ENCODE measurements at regions not wholly inside any gene's neighbourhood (a gene's known extent, or its start where the extent isn't known, plus 50 kb on each side); places are given as distances from the start of the nearest gene placed in this dataset.

DNA sequence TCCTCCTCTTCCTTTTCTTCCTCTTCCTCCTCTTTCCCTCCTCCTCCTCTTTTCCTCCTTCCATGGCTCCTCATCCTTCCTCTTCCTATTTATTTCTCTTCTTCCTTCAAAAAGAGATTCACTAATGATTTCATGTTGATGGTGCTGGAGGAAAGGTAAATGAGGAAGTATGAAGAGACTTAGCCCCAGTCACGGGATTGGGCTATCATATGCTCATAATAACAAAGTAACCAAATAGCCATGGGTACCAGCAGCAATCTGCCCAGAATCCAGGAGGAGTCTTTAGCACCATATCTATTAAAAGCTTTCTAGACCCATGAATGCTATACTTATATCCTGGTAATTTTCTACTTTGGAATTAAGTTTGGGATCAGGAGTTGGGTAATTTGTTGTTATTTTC is 910.9 kb upstream of the MAP3K7 start:
- no peaks in the 10 kb centered on the region for H3K4me1 Mint-ChIP-seq (ENCODE audit: low read depth, unreplicated experiment)
- intact Hi-C loops (cut with micrococcal nuclease; ENCODE audit: unreplicated experiment) = no loop called here
- H3K36me3 Mint-ChIP-seq (ENCODE audit: insufficient read depth, unreplicated experiment) = no peaks in the 10 kb centered on the region
- no peak overlapping the region for H3K4me3 ChIP-seq (ENCODE audit: low read depth, low read length)
- H3K27me3 Mint-ChIP-seq (ENCODE audit: insufficient read depth, unreplicated experiment) = no peaks in the 10 kb centered on the region
- no peak overlapping the region for H3K4me3 Mint-ChIP-seq (ENCODE audit: unreplicated experiment)
- H3K27me3 ChIP-seq (replicated peaks; ENCODE audit: control insufficient read depth, insufficient read depth, low read length) = no peaks in the 10 kb centered on the region
- no peak overlapping the region for H3K27ac Mint-ChIP-seq (ENCODE audit: unreplicated experiment)
- ChIA-PET CTCF (no interaction called here), POLR2A (no interaction called here)
- no peak for DNase-seq
- no TSS peak for BruUV-seq (replicated peaks)
- no peaks in the 10 kb centered on the region for H3K9me3 Mint-ChIP-seq (ENCODE audit: unreplicated experiment)
- no peaks in the 10 kb centered on the region for H3K9me3 ChIP-seq
- H3K4me1 ChIP-seq = no peaks in the 10 kb centered on the region
- TF ChIP-seq, protein P1, sequence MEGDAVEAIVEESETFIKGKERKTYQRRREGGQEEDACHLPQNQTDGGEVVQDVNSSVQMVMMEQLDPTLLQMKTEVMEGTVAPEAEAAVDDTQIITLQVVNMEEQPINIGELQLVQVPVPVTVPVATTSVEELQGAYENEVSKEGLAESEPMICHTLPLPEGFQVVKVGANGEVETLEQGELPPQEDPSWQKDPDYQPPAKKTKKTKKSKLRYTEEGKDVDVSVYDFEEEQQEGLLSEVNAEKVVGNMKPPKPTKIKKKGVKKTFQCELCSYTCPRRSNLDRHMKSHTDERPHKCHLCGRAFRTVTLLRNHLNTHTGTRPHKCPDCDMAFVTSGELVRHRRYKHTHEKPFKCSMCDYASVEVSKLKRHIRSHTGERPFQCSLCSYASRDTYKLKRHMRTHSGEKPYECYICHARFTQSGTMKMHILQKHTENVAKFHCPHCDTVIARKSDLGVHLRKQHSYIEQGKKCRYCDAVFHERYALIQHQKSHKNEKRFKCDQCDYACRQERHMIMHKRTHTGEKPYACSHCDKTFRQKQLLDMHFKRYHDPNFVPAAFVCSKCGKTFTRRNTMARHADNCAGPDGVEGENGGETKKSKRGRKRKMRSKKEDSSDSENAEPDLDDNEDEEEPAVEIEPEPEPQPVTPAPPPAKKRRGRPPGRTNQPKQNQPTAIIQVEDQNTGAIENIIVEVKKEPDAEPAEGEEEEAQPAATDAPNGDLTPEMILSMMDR (IDR thresholded peaks at IDR 0.05; ENCODE audit: insufficient read depth in 1 of 2, low read depth in 1 of 2, low read length in 1 of 2, severe bottlenecking in 1 of 2, unreplicated experiment in 1 of 2) = no peak
- no peaks in the 10 kb centered on the region for H3K36me3 ChIP-seq (ENCODE audit: control insufficient read depth, insufficient read depth, low read length)

DNA sequence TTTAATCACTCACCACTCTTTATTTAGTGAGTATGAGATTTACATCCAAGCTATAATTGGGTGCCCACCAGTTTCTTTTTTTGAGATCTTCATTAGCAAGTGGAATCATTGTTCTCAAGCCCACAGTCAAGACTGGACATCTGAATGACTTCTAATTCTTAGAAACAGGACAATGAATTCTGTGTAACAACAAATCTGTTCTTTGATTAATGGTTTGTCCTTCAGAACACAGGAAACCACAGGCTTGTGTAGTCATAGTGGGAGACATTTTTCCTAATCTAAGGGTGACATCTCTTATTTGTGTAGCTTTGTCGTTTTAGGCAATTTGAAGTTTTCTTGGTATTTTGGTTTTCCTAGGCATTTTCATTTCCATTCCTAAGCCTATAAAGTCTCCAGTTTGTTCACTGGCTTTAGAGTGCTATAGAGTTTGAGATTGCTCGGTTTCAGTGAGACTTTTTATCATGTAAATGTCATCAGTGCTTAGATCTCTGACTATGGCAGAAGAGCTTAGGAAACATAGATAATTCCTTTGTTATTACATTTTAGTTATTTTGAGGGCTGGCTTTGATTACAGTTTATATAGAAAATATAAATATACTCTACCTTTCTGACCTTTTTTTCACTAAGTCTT is 903.9 kb upstream of the MAP3K7 start:
- no peaks in the 10 kb centered on the region for H3K9me3 ChIP-seq
- no peaks in the 10 kb centered on the region for H3K27me3 ChIP-seq (replicated peaks; ENCODE audit: control insufficient read depth, insufficient read depth, low read length)
- TF ChIP-seq, protein P1 (IDR thresholded peaks at IDR 0.05; ENCODE audit: insufficient read depth in 1 of 2, low read depth in 1 of 2, low read length in 1 of 2, severe bottlenecking in 1 of 2, unreplicated experiment in 1 of 2) = no peak
- intact Hi-C loops (cut with micrococcal nuclease; ENCODE audit: unreplicated experiment) = no loop called here
- Mint-ChIP-seq H3K27ac (ENCODE audit: unreplicated experiment) (no peak overlapping the region), H3K9me3 (ENCODE audit: unreplicated experiment) (no peaks in the 10 kb centered on the region), H3K27me3 (ENCODE audit: insufficient read depth, unreplicated experiment) (no peaks in the 10 kb centered on the region), H3K36me3 (ENCODE audit: insufficient read depth, unreplicated experiment) (no peaks in the 10 kb centered on the region), H3K4me1 (ENCODE audit: low read depth, unreplicated experiment) (no peaks in the 10 kb centered on the region), H3K4me3 (ENCODE audit: unreplicated experiment) (no peak overlapping the region)
- POLR2A ChIA-PET = no interaction called here
- DNase-seq = no peak
- H3K4me1 ChIP-seq = no peaks in the 10 kb centered on the region
- H3K4me3 ChIP-seq (ENCODE audit: low read depth, low read length) = no peak overlapping the region
- BruUV-seq (replicated peaks) = no TSS peak
- H3K36me3 ChIP-seq (ENCODE audit: control insufficient read depth, insufficient read depth, low read length) = no peaks in the 10 kb centered on the region
- CTCF ChIA-PET = no interaction called here

DNA sequence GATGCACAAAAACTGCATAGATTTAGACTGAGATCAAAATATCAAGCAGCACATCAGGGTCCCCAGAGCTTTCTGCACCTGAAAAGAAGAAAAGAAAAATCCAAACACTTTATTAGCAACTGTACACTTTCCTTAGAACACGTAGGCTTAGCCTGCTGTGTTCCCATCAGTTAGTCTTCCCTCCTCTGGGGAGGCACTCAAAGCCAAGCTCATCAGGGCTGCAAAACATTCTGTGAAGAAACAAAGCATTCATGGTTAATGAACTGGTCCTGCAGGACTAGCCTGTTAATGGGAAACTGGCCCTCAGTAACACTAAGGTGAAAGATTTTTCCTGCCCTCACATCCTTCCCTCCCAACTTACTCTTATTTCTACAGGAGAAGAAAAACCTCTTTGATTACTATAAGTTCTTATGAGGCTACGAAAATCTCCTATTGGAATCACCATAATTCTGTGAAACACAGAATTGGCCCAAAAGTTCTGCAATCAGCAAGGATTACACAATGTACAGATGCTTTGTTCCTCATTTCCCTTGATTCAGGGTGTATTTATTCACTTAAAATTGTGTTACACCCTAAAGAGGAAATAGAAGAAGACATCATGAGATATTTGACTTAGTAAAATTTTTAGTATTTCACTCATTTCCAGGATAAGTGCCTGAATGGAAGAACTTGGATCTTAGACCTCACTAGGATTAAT is 901.0 kb upstream of the MAP3K7 start:
- no TSS peak for BruUV-seq (replicated peaks)
- Histone ChIP-seq H3K4me1 (no peaks in the 10 kb centered on the region), H3K4me3 (ENCODE audit: low read depth, low read length) (no peak overlapping the region), H3K27me3 (replicated peaks; ENCODE audit: control insufficient read depth, insufficient read depth, low read length) (no peaks in the 10 kb centered on the region), H3K36me3 (ENCODE audit: control insufficient read depth, insufficient read depth, low read length) (no peaks in the 10 kb centered on the region), H3K9me3 (no peaks in the 10 kb centered on the region)
- Mint-ChIP-seq H3K27me3 (ENCODE audit: insufficient read depth, unreplicated experiment) (no peaks in the 10 kb centered on the region), H3K36me3 (ENCODE audit: insufficient read depth, unreplicated experiment) (no peaks in the 10 kb centered on the region), H3K27ac (ENCODE audit: unreplicated experiment) (no peak overlapping the region), H3K4me3 (ENCODE audit: unreplicated experiment) (no peak overlapping the region), H3K4me1 (ENCODE audit: low read depth, unreplicated experiment) (no peaks in the 10 kb centered on the region), H3K9me3 (ENCODE audit: unreplicated experiment) (no peaks in the 10 kb centered on the region)
- DNase-seq = no peak
- TF ChIP-seq, protein P1 (IDR thresholded peaks at IDR 0.05; ENCODE audit: insufficient read depth in 1 of 2, low read depth in 1 of 2, low read length in 1 of 2, severe bottlenecking in 1 of 2, unreplicated experiment in 1 of 2) = no peak
- CTCF ChIA-PET = no interaction called here
- POLR2A ChIA-PET = no interaction called here
- intact Hi-C loops (cut with micrococcal nuclease; ENCODE audit: unreplicated experiment) = no loop called here

Measured in Caco-2 (cell line).